ENCODE measurements at regions not wholly inside any gene's neighbourhood (a gene's known extent, or its start where the extent isn't known, plus 50 kb on each side); places are given as distances from the start of the nearest gene placed in this dataset.

GRCh38 chr2:146916914-146917313 lies 927.9 kb upstream of the ACVR2A start:
- no peaks in the 10 kb centered on the region for H3K27me3 ChIP-seq
- H3K36me3 ChIP-seq, result no peaks in the 10 kb centered on the region
- H3K27ac ChIP-seq, result no peak overlapping the region
- no peak for DNase-seq (ENCODE audit: low read depth in 1 of 2, low spot score in 1 of 2)
- no peak for TF ChIP-seq CTCF (IDR thresholded peaks at IDR 0.05; ENCODE audit: low read depth, low read length)
- no peak overlapping the region for H3K4me3 ChIP-seq
- no peaks in the 10 kb centered on the region for H3K9me3 ChIP-seq (ENCODE audit: low read depth)
- peaks cover 27% of the 10 kb centered on the region for H3K4me1 ChIP-seq (ENCODE audit: low read depth)

GRCh38 chr2:146913476-146913875 lies 931.4 kb upstream of the ACVR2A start:
- TF ChIP-seq CTCF (IDR thresholded peaks at IDR 0.05; ENCODE audit: low read depth, low read length), result no peak
- Histone ChIP-seq H3K36me3 (no peaks in the 10 kb centered on the region), H3K4me3 (no peak overlapping the region), H3K27me3 (no peaks in the 10 kb centered on the region), H3K27ac (no peak overlapping the region), H3K4me1 (ENCODE audit: low read depth) (peaks cover 27% of the 10 kb centered on the region), H3K9me3 (ENCODE audit: low read depth) (no peaks in the 10 kb centered on the region)
- no peak for DNase-seq (ENCODE audit: low read depth in 1 of 2, low spot score in 1 of 2)

- Histone ChIP-seq H3K27me3 (no peaks in the 10 kb centered on the region), H3K36me3 (no peaks in the 10 kb centered on the region), H3K9me3 (ENCODE audit: low read depth) (no peaks in the 10 kb centered on the region), H3K4me3 (no peak overlapping the region), H3K27ac (no peak overlapping the region), H3K4me1 (ENCODE audit: low read depth) (peaks cover 18% of the 10 kb centered on the region)
- no peak for TF ChIP-seq CTCF (IDR thresholded peaks at IDR 0.05; ENCODE audit: low read depth, low read length)
- DNase-seq (ENCODE audit: low read depth in 1 of 2, low spot score in 1 of 2), result peak in 1 of 2 donors; percentile 5
These were observed 932.3 kb upstream of the ACVR2A start for GRCh38 chr2:146912536-146912935.

- Histone ChIP-seq H3K36me3 (no peaks in the 10 kb centered on the region), H3K9me3 (ENCODE audit: low read depth) (no peaks in the 10 kb centered on the region), H3K4me3 (no peak overlapping the region), H3K27me3 (no peaks in the 10 kb centered on the region), H3K4me1 (ENCODE audit: low read depth) (peaks cover 13% of the 10 kb centered on the region), H3K27ac (no peak overlapping the region)
- TF ChIP-seq CTCF (IDR thresholded peaks at IDR 0.05; ENCODE audit: low read depth, low read length), result no peak
- DNase-seq (ENCODE audit: low read depth in 1 of 2, low spot score in 1 of 2), result no peak
These were observed 936.1 kb upstream of the ACVR2A start for GRCh38 chr2:146908776-146909175.

GRCh38 chr2:146898083-146898482 lies 946.7 kb upstream of the ACVR2A start:
- no peak for DNase-seq (ENCODE audit: low read depth in 1 of 2, low spot score in 1 of 2)
- Histone ChIP-seq H3K27ac (no peak overlapping the region), H3K9me3 (ENCODE audit: low read depth) (no peaks in the 10 kb centered on the region), H3K27me3 (no peaks in the 10 kb centered on the region), H3K4me1 (ENCODE audit: low read depth) (no peaks in the 10 kb centered on the region), H3K36me3 (no peaks in the 10 kb centered on the region), H3K4me3 (no peak overlapping the region)
- TF ChIP-seq CTCF (IDR thresholded peaks at IDR 0.05; ENCODE audit: low read depth, low read length), result no peak

- Histone ChIP-seq H3K27me3 (no peaks in the 10 kb centered on the region), H3K4me3 (no peak overlapping the region), H3K36me3 (no peaks in the 10 kb centered on the region), H3K27ac (no peak overlapping the region), H3K9me3 (ENCODE audit: low read depth) (no peaks in the 10 kb centered on the region), H3K4me1 (ENCODE audit: low read depth) (peaks cover 9% of the 10 kb centered on the region)
- TF ChIP-seq CTCF (IDR thresholded peaks at IDR 0.05; ENCODE audit: low read depth, low read length), result no peak
- no peak for DNase-seq (ENCODE audit: low read depth in 1 of 2, low spot score in 1 of 2)
These were observed 950.3 kb upstream of the ACVR2A start for GRCh38 chr2:146894514-146894913.
